ENCODE measurements at regions not wholly inside any gene's neighbourhood (a gene's known extent, or its start where the extent isn't known, plus 50 kb on each side); places are given as distances from the start of the nearest gene placed in this dataset.

DNA sequence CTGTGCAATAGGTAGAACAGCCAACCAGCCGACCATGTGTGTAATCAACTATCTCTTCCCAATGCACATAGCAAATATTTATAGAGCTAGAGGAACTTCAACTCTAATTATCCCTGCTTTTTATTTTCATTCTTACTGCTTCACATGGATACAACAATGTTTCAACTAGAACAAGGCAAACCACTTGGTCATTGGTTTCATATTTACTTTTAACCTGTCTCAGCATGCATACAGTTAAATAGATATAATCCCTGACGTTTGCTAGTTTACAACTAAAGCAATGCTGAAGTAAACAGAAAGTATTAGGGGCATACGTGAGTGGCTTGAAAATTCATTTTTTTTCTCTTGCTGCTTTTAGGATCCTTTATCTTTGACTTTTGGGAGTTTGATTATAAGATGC, 318.5 kb upstream of the MAP3K7 start:
- DNase-seq (ENCODE audit: low read depth in 1 of 2, low spot score in 1 of 2), result no peak
- TF ChIP-seq, protein P1, sequence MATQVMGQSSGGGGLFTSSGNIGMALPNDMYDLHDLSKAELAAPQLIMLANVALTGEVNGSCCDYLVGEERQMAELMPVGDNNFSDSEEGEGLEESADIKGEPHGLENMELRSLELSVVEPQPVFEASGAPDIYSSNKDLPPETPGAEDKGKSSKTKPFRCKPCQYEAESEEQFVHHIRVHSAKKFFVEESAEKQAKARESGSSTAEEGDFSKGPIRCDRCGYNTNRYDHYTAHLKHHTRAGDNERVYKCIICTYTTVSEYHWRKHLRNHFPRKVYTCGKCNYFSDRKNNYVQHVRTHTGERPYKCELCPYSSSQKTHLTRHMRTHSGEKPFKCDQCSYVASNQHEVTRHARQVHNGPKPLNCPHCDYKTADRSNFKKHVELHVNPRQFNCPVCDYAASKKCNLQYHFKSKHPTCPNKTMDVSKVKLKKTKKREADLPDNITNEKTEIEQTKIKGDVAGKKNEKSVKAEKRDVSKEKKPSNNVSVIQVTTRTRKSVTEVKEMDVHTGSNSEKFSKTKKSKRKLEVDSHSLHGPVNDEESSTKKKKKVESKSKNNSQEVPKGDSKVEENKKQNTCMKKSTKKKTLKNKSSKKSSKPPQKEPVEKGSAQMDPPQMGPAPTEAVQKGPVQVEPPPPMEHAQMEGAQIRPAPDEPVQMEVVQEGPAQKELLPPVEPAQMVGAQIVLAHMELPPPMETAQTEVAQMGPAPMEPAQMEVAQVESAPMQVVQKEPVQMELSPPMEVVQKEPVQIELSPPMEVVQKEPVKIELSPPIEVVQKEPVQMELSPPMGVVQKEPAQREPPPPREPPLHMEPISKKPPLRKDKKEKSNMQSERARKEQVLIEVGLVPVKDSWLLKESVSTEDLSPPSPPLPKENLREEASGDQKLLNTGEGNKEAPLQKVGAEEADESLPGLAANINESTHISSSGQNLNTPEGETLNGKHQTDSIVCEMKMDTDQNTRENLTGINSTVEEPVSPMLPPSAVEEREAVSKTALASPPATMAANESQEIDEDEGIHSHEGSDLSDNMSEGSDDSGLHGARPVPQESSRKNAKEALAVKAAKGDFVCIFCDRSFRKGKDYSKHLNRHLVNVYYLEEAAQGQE (IDR thresholded peaks at IDR 0.05; ENCODE audit: insufficient replicate concordance, low read depth), result no peak
- TF ChIP-seq GABPA (IDR thresholded peaks at IDR 0.05; ENCODE audit: low read depth) (no peak), POLR2AphosphoS5 (IDR thresholded peaks at IDR 0.05; ENCODE audit: low read depth) (no peak), SPI1 (IDR thresholded peaks at IDR 0.05; ENCODE audit: borderline replicate concordance, low read depth) (no peak)
- TF ChIP-seq, protein P2, sequence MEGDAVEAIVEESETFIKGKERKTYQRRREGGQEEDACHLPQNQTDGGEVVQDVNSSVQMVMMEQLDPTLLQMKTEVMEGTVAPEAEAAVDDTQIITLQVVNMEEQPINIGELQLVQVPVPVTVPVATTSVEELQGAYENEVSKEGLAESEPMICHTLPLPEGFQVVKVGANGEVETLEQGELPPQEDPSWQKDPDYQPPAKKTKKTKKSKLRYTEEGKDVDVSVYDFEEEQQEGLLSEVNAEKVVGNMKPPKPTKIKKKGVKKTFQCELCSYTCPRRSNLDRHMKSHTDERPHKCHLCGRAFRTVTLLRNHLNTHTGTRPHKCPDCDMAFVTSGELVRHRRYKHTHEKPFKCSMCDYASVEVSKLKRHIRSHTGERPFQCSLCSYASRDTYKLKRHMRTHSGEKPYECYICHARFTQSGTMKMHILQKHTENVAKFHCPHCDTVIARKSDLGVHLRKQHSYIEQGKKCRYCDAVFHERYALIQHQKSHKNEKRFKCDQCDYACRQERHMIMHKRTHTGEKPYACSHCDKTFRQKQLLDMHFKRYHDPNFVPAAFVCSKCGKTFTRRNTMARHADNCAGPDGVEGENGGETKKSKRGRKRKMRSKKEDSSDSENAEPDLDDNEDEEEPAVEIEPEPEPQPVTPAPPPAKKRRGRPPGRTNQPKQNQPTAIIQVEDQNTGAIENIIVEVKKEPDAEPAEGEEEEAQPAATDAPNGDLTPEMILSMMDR (IDR thresholded peaks at IDR 0.05; ENCODE audit: insufficient read depth, low read length), result no peak
- H3K4me3 ChIP-seq (replicated peaks; ENCODE audit: insufficient read depth, low read length), result no peak overlapping the region
- H3K27me3 ChIP-seq (ENCODE audit: insufficient read depth, poor library complexity, severe bottlenecking), result no peaks in the 10 kb centered on the region
- H3K27ac ChIP-seq (replicated peaks), result no peak overlapping the region

DNA sequence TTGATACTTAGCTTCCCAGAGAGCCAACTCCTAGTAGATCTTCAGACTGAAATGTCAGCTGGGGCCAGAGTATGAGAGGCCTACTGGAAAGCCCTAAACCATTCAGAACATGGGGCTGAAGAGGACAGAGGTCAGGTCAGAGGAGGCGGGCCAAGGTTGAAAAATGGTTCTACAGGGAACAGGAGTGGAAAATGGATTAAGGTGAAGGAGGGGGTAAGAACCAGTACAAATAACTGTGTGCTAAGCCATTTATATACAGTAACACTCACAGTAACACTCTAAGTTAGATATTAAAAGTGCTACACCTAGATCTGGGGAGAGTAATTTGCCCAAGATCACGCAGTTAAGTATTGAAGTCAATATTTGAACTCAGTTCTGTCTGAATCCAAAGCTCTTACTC, 313.2 kb upstream of the MAP3K7 start:
- Histone ChIP-seq H3K27me3 (ENCODE audit: insufficient read depth, poor library complexity, severe bottlenecking) (no peaks in the 10 kb centered on the region), H3K4me3 (replicated peaks; ENCODE audit: insufficient read depth, low read length) (no peak overlapping the region), H3K27ac (replicated peaks) (no peak overlapping the region)
- DNase-seq (ENCODE audit: low read depth in 1 of 2, low spot score in 1 of 2), result no peak
- TF ChIP-seq, protein P1 (IDR thresholded peaks at IDR 0.05; ENCODE audit: insufficient replicate concordance, low read depth), result no peak
- TF ChIP-seq, protein P2 (IDR thresholded peaks at IDR 0.05; ENCODE audit: insufficient read depth, low read length), result no peak
- TF ChIP-seq SPI1 (IDR thresholded peaks at IDR 0.05; ENCODE audit: borderline replicate concordance, low read depth) (no peak), GABPA (IDR thresholded peaks at IDR 0.05; ENCODE audit: low read depth) (no peak), POLR2AphosphoS5 (IDR thresholded peaks at IDR 0.05; ENCODE audit: low read depth) (no peak)

DNA sequence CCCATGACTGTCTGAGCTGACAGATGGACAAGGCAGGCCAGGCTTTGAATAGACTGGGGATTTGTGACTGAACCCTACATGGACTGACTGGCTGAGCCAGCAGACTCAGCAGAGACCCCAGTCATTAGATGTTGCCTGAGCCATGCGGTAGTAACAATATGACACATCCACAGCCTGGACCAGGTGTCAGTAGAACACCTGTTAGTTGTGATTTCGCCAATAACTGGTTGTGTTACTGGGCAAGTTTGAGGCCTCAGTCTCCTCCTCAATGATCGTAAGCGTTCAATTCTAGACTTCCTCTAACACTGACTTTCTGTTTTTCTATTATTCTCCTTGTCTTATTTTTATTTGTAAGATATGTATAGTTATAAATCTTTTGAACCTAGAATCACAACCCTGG, 311.9 kb upstream of the MAP3K7 start:
- no peak for DNase-seq (ENCODE audit: low read depth in 1 of 2, low spot score in 1 of 2)
- TF ChIP-seq SPI1 (IDR thresholded peaks at IDR 0.05; ENCODE audit: borderline replicate concordance, low read depth), result no peak
- TF ChIP-seq POLR2AphosphoS5 (IDR thresholded peaks at IDR 0.05; ENCODE audit: low read depth), result no peak
- TF ChIP-seq GABPA (IDR thresholded peaks at IDR 0.05; ENCODE audit: low read depth), result no peak
- TF ChIP-seq, protein P2 (IDR thresholded peaks at IDR 0.05; ENCODE audit: insufficient read depth, low read length), result no peak
- TF ChIP-seq, protein P1 (IDR thresholded peaks at IDR 0.05; ENCODE audit: insufficient replicate concordance, low read depth), result no peak
- no peaks in the 10 kb centered on the region for H3K27me3 ChIP-seq (ENCODE audit: insufficient read depth, poor library complexity, severe bottlenecking)

More for the DNA sequence above, 311.9 kb upstream of the MAP3K7 start:
- no peak overlapping the region for H3K4me3 ChIP-seq (replicated peaks; ENCODE audit: insufficient read depth, low read length)
- no peak overlapping the region for H3K27ac ChIP-seq (replicated peaks)
